HPDE6-E6E7 (cell line): ENCODE measurements at regions not wholly inside any gene's neighbourhood (a gene's known extent, or its start where the extent isn't known, plus 50 kb on each side); places are given as distances from the start of the nearest gene placed in this dataset.
A peak's percentile ranks its signal among the peaks of the same experiment; 100 is the strongest.

ENCODE experiments used
- DNase-seq: peaks from one replicate; pipeline ENCODE4 v3.0.0; 2011; ENCODE audit warnings: missing footprints; ENCODE audit errors: extremely low spot score

DNA sequence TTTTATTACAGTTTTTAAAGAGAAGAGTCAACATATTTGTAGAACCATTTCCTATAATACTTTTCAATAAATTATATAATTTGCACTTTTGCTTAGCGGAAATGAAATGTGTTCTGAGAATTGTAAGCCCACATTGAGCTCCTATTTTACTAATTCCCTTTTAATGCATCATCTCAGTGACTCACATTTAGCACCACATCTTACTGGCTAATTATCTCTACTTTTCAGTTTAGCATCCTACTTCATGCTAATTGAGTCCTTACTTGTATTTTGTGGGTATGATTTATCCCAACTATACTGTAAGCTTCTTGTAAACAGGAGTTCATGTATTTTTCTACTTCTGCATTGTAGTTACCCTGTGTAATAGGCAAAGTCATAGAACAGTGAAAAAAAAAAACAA lies 67.5 kb downstream of the TMX1 start:
- no peak for DNase-seq

- DNase-seq = no peak
Measured at GRCh38 chr14:51308866-51309265, 68.8 kb downstream of the TMX1 start.

DNA sequence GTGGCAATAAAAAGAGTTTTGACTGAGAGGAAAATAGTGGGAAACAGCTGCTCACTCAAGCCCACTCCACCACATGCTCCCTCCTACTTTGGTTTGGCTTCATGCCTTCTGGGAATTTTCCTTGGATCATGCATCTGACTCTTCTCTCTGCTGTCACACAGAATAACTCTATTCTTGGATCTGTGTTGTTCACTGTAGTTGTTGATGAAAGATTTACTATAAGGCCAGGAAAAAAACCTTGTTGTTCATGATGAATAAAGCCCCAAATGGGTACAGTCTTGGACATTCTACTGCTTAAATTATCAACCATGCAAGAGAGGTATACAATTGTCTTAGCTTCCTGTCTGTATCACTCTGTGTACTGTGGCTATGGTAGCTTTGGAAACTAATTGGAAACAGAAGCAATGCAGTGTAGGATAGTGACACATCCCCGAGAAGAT lies 70.5 kb downstream of the TMX1 start:
- DNase-seq = no peak

- no peak for DNase-seq
Measured at GRCh38 chr14:51314321-51315015, 74.4 kb downstream of the TMX1 start.

DNA sequence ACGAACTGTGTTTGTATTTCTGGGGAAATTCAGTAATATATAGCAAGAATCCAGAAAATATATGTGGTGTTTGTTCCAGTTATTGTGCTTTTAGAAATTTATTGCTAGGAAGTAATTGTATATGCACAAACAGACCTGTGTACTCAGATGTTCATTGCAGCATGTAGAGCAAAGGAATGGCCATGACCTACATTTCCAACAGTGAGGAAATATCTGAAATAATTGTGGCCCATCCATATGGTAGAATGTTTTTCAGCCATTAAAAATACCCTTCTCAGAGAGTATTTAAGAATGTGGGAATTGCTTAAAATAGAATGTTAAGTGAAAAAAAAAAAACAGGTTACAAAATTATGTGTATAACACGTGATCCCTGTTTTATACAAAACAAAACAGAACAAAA lies 77.3 kb downstream of the TMX1 start:
- DNase-seq = no peak

- no peak for DNase-seq
Measured at GRCh38 chr14:51318813-51319597, 79.0 kb downstream of the TMX1 start.

DNA sequence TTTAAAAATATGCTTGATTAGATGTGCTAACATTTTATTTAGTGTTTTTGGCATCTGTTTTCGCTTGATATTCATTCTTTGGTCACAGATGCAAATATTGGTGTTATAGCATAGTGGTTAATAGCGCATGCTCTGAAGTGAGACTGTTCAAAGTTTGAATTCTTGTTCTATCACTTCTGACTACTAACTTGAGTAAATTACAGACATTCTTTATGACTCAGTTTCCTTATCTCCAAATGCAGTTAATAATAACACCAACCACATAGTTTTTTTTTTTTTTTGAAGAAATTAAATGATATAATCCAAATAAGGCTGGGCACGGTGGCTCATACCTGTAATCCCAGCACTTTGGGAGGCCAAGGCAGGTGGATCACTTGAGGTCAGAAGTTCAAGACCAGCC lies 81.0 kb downstream of the TMX1 start:
- DNase-seq = no peak

DNA sequence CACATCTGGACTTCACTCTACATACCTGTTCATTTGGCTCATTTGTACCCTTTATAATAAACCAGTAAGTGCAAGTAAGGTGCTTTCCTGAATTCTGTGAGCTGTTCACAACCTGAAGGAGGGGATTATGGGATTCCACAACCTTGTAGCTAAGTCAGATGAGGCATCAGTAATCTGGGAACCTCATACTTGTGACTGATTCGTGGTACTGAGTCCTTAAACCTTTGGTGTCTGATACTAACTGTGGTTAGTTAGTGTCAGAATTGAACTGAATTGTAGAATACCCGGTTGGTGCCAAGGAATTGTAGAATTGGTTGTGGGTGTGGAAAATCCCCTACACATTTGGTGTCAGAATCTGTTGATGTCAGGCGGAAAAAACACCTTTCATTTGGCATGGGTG lies 83.4 kb downstream of the TMX1 start:
- DNase-seq = no peak

DNA sequence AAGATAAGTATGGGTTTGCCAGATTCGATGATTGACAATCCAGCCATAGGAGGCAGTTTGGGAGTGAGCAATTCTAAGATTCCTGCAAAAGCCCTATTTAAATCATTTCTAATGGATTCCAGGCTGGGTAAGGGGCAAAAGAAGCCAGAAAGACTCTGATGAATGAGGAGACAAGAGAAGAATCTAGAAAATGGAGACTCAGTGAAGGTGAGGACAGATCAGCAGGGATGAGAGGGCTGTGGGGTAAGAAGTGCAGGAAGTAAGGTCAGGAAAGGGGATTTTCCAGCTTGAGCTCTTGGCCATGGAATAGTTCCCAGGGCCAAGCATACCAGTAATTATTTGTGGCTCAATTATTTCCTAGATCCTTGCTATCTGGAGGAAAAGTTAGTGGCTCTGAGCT lies 87.3 kb downstream of the TMX1 start:
- no peak for DNase-seq

DNA sequence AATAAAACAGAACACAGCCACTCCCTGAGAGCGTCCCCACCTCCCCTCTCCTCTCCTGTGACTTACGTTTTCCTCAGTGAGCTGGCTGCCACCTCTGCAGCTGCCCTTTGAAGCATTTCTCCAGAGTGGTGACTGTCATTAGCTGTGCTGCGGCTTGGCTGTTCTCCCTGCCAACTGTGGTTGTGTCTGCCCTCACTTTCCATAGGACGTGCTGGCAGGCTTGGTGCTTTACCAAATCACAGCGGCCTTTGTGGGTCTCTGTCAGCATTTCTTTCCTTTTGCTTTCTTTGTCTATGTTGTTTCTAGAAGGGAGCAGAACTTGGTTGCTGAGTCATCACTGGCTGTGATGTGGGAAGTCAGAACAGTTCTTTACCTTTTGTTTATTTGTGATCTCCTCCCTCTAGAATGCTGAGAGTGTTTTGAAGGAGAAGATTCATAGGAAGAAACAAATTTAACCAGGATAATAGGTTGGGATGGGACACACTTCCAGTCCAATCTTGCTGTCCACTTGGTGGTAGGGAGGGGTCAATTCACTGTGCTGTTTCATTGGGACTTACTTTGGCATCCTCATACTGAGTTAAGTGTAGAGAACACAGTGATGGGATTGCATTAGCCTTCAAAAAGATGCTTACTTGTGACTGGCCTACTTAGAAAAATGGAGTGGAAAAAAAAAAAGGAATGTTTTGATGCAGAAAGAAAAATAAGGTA lies 88.2 kb downstream of the TMX1 start:
- peak; percentile 22 for DNase-seq

- DNase-seq = no peak
Measured at GRCh38 chr14:51328772-51329353, 88.8 kb downstream of the TMX1 start.

- DNase-seq = no peak
Measured at GRCh38 chr14:51331486-51332367, 91.7 kb downstream of the TMX1 start.

GRCh38 chr14:51333299-51333698 lies 93.3 kb downstream of the TMX1 start:
- DNase-seq = no peak

DNA sequence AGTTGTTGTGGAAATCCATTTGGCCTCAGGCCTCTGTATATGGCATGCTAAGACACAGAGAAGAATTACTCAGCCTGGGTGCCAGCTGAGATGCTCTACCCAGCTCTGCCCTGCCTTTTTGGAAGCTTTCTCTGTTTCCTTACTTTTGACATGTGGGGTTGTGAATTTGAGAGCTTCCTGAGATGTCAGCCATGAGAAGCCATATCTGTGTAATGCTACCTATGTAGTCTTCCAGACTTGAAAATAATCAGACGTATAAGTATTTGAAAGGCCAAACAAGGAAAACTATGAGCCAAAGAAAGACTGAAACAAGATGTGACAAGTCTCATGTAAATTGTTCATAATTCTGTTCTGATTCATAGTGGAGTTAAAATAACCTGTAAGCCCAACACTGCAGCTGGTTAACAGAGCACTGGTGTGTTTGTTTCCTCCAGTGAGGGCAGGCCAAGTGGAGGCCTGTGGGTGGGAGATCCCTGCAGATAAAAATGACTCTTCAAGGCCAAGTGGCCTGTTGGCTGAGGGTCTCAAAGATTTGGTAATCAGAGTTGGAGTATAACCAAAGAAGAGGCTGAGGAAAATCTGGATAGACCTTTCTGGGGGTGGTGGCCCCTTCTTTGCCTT lies 94.0 kb downstream of the TMX1 start:
- peak; percentile 54 for DNase-seq

- DNase-seq = no peak
Measured at GRCh38 chr14:51334566-51334965, 94.5 kb downstream of the TMX1 start.

DNA sequence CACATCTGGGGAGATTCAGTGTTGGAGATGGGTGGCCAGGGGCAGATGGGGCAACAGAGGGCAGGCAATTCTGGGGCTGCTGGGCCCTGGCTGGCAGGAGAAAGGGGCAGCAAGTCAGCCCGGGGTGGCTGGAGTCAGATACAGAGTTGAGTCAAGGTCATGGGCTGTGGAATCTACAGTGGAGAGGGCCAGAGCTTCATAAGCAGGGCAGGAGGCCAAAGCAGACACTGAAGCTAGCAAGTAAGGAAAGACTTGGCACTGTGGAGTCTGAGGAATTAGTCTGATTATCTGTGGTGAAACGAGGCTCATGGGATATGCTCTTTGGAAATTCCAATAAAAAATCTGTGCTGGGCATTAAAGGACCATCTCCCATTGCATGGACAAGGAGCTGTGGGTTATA lies 95.5 kb downstream of the TMX1 start:
- no peak for DNase-seq

GRCh38 chr14:51335961-51336723 lies 96.1 kb downstream of the TMX1 start:
- no peak for DNase-seq

DNA sequence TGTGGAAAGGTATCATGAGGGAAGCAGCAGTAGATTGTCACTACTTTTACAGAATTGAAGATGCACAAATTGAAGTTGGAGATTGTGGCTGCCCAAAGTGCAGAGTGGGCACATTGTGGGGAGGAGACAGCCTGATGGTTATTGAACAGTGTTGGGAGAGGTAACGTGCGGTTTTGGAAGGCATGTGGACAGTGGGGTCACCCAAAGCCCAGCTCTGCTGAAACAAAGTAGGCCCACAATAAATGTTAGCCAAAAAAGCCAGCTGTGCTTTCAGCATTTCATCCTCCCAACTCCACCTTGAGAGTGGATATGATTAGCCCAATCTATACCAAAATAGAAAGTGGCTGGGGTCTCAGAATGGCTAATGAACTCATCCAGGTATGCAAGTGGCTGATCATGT lies 96.7 kb downstream of the TMX1 start:
- DNase-seq = no peak

DNA sequence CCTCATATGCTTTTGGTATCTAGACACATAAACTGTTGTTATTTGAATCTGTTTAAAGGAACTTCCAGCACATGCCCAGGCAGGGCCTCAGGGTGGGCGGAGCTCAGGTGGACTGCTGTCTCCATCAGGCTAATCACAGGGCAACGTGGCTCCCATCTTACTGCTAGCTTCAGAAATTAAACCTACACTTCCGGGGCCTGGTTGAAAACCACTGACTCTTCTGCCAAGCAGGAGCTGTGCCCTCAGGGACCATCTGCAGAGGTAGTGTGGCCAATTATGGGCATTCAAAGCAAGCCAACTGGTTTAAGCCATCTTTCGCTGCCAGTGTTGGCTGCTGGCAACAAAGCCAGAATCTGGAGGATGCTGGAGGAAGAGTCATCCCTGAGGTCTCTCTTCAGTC lies 97.5 kb downstream of the TMX1 start:
- no peak for DNase-seq

GRCh38 chr14:51341338-51341737 lies 101.3 kb downstream of the TMX1 start:
- no peak for DNase-seq
